Smooth muscle cell (in vitro differentiated cells): ENCODE measurements at regions not wholly inside any gene's neighbourhood (a gene's known extent, or its start where the extent isn't known, plus 50 kb on each side); places are given as distances from the start of the nearest gene placed in this dataset.
"Not testable (repeated sequence)": the region's sequence is repeated elsewhere in the genome, so short reads cannot be mapped to it uniquely, and the experiment has no call there.

ENCODE experiments used
- DNase-seq: peaks from one replicate; lab custom pipeline; 2025; ENCODE audit not compliant: unreplicated experiment; lab: John Stamatoyannopoulos, UW
- H2AFZ ChIP-seq: fragments of 200-600 bp; sonication (generic); 2 replicates; pipeline ENCODE4 v1.6.0; 2016; ENCODE audit warnings: antibody characterized with exemption, low read depth, mild to moderate bottlenecking
- H3F3A ChIP-seq: fragments of 200-600 bp; sonication (generic); 2 replicates; pipeline ENCODE4 v1.6.0; 2017; ENCODE audit warnings: antibody characterized with exemption, low read depth
- H3K27ac ChIP-seq: fragments of 200-600 bp; sonication (generic); 2 replicates; pipeline ENCODE4 v1.5.1; 2016; ENCODE audit warnings: low read depth, mild to moderate bottlenecking
- H3K27me3 ChIP-seq: fragments of 200-600 bp; sonication (generic); 2 replicates; pipeline ENCODE4 v1.6.1; 2016; ENCODE audit warnings: low read depth, mild to moderate bottlenecking
- H3K36me3 ChIP-seq: fragments of 200-600 bp; sonication (generic); 2 replicates; pipeline ENCODE4 v1.5.1; 2016; ENCODE audit warnings: low read depth
- H3K4me1 ChIP-seq: fragments of 200-600 bp; sonication (generic); 2 replicates; pipeline ENCODE4 v1.5.1; 2016; ENCODE audit warnings: low read depth
- H3K4me2 ChIP-seq: fragments of 200-600 bp; sonication (generic); 2 replicates; pipeline ENCODE4 v1.6.0; 2016; ENCODE audit warnings: mild to moderate bottlenecking
- H3K4me3 ChIP-seq: fragments of 200-600 bp; sonication (generic); 2 replicates; pipeline ENCODE4 v1.5.1; 2016; ENCODE audit warnings: mild to moderate bottlenecking
- H3K79me2 ChIP-seq: fragments of 200-600 bp; sonication (generic); 2 replicates; pipeline ENCODE4 v1.6.0; 2016; ENCODE audit warnings: low read depth, mild to moderate bottlenecking
- H3K9ac ChIP-seq: fragments of 200-600 bp; sonication (generic); 2 replicates; pipeline ENCODE4 v1.6.0; 2016; ENCODE audit warnings: low read depth
- H3K9me3 ChIP-seq: fragments of 200-600 bp; sonication (generic); replicated peaks from 2 replicates; pipeline ENCODE4 v1.5.1; 2016; ENCODE audit warnings: low read depth
- H4K20me1 ChIP-seq: fragments of 200-600 bp; sonication (generic); 2 replicates; pipeline ENCODE4 v1.6.0; 2016; ENCODE audit warnings: low read depth
- CTCF ChIP-seq: fragments of 200-600 bp; sonication (generic); IDR thresholded peaks from 2 replicates; pipeline ENCODE4 v1.5.1; 2017; ENCODE audit warnings: borderline replicate concordance, mild to moderate bottlenecking, antibody characterized with exemption; ENCODE audit not compliant: insufficient read depth, poor library complexity, severe bottlenecking
- WGBS: methylation state at CpG from one replicate; pipeline ENCODE4 v1.1.7; 2016; ENCODE audit warnings: low lambda C conversion rate; 5-methylcytosine and 5-hydroxymethylcytosine counted together

- no peaks in the 10 kb centered on the region for H3K9me3 ChIP-seq
- no peak overlapping the region for H3K27ac ChIP-seq
- no peak overlapping the region for H3K4me3 ChIP-seq
Measured at GRCh38 chr5:44675296-44675695, 133.5 kb upstream of the MRPS30 start.

GRCh38 chr5:44674461-44674860 lies 134.3 kb upstream of the MRPS30 start:
- no peaks in the 10 kb centered on the region for H3K4me1 ChIP-seq
- no peak overlapping the region for H3K27ac ChIP-seq
- H3K27me3 ChIP-seq: no peaks in the 10 kb centered on the region
- 90% methylated on average over 1 of the region's 1 CpG for WGBS
- no peaks in the 10 kb centered on the region for H3K36me3 ChIP-seq
- no peak for DNase-seq
- no peaks in the 10 kb centered on the region for H3K9me3 ChIP-seq
- no peak overlapping the region for H3K4me3 ChIP-seq
- no peak overlapping the region for H2AFZ ChIP-seq
- no peaks in the 10 kb centered on the region for H4K20me1 ChIP-seq
- no peaks in the 10 kb centered on the region for H3K79me2 ChIP-seq
- no peaks in the 10 kb centered on the region for H3F3A ChIP-seq
- H3K4me2 ChIP-seq: no peak overlapping the region
- H3K9ac ChIP-seq: no peak overlapping the region
- no peak for TF ChIP-seq CTCF

More at GRCh38 chr5:44675296-44675695, 133.5 kb upstream of the MRPS30 start:
- no peaks in the 10 kb centered on the region for H3K27me3 ChIP-seq
- no peaks in the 10 kb centered on the region for H3K36me3 ChIP-seq
- H3K4me2 ChIP-seq: no peak overlapping the region
- H2AFZ ChIP-seq: no peak overlapping the region
- WGBS: 83% methylated on average over 5 of the region's 5 CpGs
- no peaks in the 10 kb centered on the region for H3K79me2 ChIP-seq
- TF ChIP-seq CTCF: no peak
- H4K20me1 ChIP-seq: no peaks in the 10 kb centered on the region
- H3F3A ChIP-seq: no peaks in the 10 kb centered on the region
- H3K4me1 ChIP-seq: no peaks in the 10 kb centered on the region
- no peak overlapping the region for H3K9ac ChIP-seq
- no peak for DNase-seq

- 88% methylated on average over 16 of the region's 16 CpGs for WGBS
- not testable (repeated sequence) for H3K4me3 ChIP-seq
Measured at GRCh38 chr5:44668471-44668870, 140.3 kb upstream of the MRPS30 start.

GRCh38 chr5:44665101-44665701 lies 143.5 kb upstream of the MRPS30 start:
- 40% methylated on average over 9 of the region's 9 CpGs for WGBS
- H3K4me2 ChIP-seq: no peak overlapping the region

More at GRCh38 chr5:44668471-44668870, 140.3 kb upstream of the MRPS30 start:
- not testable (repeated sequence) for H3F3A ChIP-seq, H3K27ac ChIP-seq, H3K9ac ChIP-seq, H2AFZ ChIP-seq, DNase-seq, H3K4me2 ChIP-seq, H4K20me1 ChIP-seq, H3K79me2 ChIP-seq, H3K4me1 ChIP-seq, H3K9me3 ChIP-seq, H3K36me3 ChIP-seq, H3K27me3 ChIP-seq

More at GRCh38 chr5:44665101-44665701, 143.5 kb upstream of the MRPS30 start:
- H3K27ac ChIP-seq: peak overlapping the region; percentile 85
- DNase-seq: no peak
- no peak overlapping the region for H2AFZ ChIP-seq
- no peaks in the 10 kb centered on the region for H3K36me3 ChIP-seq
- no peaks in the 10 kb centered on the region for H3K4me1 ChIP-seq
- no peak for TF ChIP-seq CTCF
- H3F3A ChIP-seq: peaks cover 8% of the 10 kb centered on the region
- H3K4me3 ChIP-seq: no peak overlapping the region
- no peaks in the 10 kb centered on the region for H4K20me1 ChIP-seq
- H3K79me2 ChIP-seq: no peaks in the 10 kb centered on the region
- no peaks in the 10 kb centered on the region for H3K9me3 ChIP-seq
- no peaks in the 10 kb centered on the region for H3K27me3 ChIP-seq
- H3K9ac ChIP-seq: peak overlapping the region; percentile 49
